Adrenal gland (tissue), 9 donors: ENCODE measurements at regions not wholly inside any gene's neighbourhood (a gene's known extent, or its start where the extent isn't known, plus 50 kb on each side); places are given as distances from the start of the nearest gene placed in this dataset.

ENCODE experiments used
- DNase-seq, 7 donors: peaks; one replicate each; pipeline ENCODE4 v3.0.0-alpha.2; 2019 to 2020
- H3K27ac ChIP-seq, 5 donors: fragments of 200-600 bp; sonication (generic) in 4 of 5; 1 replicate in 3 of 5; 2 replicates in 2 of 5; pipeline versions ENCODE4 v1.5.1 to v1.8.0; 2016 to 2020; ENCODE audit warnings: mild to moderate bottlenecking in 1 of 5
- H3K27me3 ChIP-seq: fragments of 200-600 bp; 2 replicates; pipeline ENCODE4 v1.8.0; 2021
- H3K36me3 ChIP-seq, 2 donors: fragments of 200-600 bp; replicated peaks in 1 of 2; 1 replicate in 1 of 2; 2 replicates in 1 of 2; pipeline versions ENCODE4 v1.5.1 to v1.8.0; 2018 to 2022
- H3K4me1 ChIP-seq, 2 donors: fragments of 200-600 bp; replicated peaks in 1 of 2; 1 replicate in 1 of 2; 2 replicates in 1 of 2; pipeline versions ENCODE4 v1.5.1 to v1.8.0; 2018 to 2021
- H3K4me3 ChIP-seq, 4 donors: fragments of 200-600 bp; sonication (generic) in 3 of 4; one replicate each; pipeline ENCODE4 v1.5.1; 2016 to 2018
- H3K9me3 ChIP-seq, 3 donors: fragments of 200-600 bp; sonication (generic) in 1 of 3; replicated peaks in 1 of 3; 1 replicate in 2 of 3; 2 replicates in 1 of 3; pipeline versions ENCODE4 v1.5.1 to v1.8.0; 2016 to 2021
- POLR2A ChIP-seq, 2 donors: fragments of 450-650 bp; IDR thresholded peaks; one replicate each; pipeline ENCODE4 v1.6.1; 2017; ENCODE audit warnings: antibody characterized with exemption in 2 of 2, mild to moderate bottlenecking in 2 of 2, moderate library complexity in 1 of 2
- WGBS, 4 donors: extraction: QIAGEN DNeasy Blood & Tissue Kit in 2 of 4; methylation state at CpG; one replicate each; pipeline versions ENCODE4 v1.1.5 to v1.1.7; 2013 to 2017; 5-methylcytosine and 5-hydroxymethylcytosine counted together
- intact Hi-C, 2 donors: fragments of 100-400 bp; cut with DNase I; formaldehyde crosslinking; loops; one replicate each; pipeline versions ENCODE4 v1.14.1 to v1.15.0; 2022 to 2023
- TF ChIP-seq, protein P1 (sequence below), 6 experiments: fragments of 450-650 bp in 4 of 6; fragments of 200-600 bp in 2 of 6; sonication (generic) in 1 of 6; IDR thresholded peaks; 1 replicate in 5 of 6; 2 replicates in 1 of 6; pipeline versions ENCODE4 v1.5.1 to v1.8.0; 2016 to 2021; ENCODE audit warnings: antibody characterized with exemption in 6 of 6, mild to moderate bottlenecking in 2 of 6, moderate library complexity in 1 of 6
- donor health status: healthy with polysubstance abuse.
- donor health status: Bipolar disorder and iron deficiency.
- donor health status: DM: yes; HTN: yes; CAD: no.
- donor health status: DM: no; HTN: no; CAD: no.
- donor health status: DM: no; HTN: no; CAD: no.

DNA sequence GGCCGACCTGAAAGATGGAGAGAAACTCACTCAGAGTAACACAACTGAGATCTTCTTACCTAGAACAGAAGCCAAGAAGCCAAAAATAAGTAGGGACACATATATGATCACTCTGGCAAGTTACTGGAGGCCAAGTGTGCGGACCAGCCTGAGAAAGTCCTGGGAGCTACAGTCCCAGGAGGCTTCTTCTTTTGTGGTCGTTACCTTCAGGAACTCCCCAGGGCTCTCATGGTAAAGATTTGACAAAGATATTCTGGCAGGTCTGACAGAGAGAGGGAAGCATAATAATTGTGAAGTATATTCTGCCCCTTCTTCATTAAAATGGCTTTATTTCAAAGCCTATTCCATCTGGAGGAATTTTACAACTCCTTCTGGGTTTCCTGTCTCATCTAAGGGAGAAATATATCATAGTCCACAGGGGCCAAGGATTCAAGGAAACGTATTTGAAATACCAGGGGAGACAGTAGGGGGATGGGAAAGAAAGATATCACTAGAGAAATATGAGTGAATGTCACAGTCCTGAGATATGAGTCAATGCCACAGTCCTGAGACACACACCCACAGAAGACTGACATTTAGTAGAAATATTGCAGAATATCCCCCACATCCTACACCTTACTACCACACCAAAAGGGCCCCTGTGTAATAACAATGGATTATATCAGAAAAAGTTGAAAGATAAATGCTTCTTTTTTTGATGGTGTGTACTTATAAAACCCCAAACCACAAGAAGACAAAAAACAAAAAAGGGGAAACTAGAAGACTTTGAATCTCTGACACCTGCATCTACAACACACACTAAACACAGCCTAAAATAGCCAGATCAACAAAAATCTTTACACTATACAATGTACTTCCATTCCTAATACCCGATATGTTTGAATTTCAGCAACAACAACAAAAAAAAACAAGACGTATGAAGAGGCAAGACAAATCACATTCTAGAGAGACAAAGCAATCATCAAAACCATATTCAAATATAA is 594.2 kb upstream of the NRG3 start:
- 49 to 62% (median 58%) methylated on average over 6 of the region's 6 CpGs for WGBS, 4 donors
- no peak for DNase-seq
- Histone ChIP-seq H3K4me3 (no peak overlapping the region), H3K36me3 (no peaks in the 10 kb centered on the region), H3K4me1 (no peaks in the 10 kb centered on the region), H3K9me3 (no peaks in the 10 kb centered on the region), H3K27ac (no peak overlapping the region), H3K27me3 (no peaks in the 10 kb centered on the region)
- intact Hi-C loops = no loop called here
- TF ChIP-seq POLR2A (IDR thresholded peaks at IDR 0.05) = no peak
- TF ChIP-seq, protein P1, sequence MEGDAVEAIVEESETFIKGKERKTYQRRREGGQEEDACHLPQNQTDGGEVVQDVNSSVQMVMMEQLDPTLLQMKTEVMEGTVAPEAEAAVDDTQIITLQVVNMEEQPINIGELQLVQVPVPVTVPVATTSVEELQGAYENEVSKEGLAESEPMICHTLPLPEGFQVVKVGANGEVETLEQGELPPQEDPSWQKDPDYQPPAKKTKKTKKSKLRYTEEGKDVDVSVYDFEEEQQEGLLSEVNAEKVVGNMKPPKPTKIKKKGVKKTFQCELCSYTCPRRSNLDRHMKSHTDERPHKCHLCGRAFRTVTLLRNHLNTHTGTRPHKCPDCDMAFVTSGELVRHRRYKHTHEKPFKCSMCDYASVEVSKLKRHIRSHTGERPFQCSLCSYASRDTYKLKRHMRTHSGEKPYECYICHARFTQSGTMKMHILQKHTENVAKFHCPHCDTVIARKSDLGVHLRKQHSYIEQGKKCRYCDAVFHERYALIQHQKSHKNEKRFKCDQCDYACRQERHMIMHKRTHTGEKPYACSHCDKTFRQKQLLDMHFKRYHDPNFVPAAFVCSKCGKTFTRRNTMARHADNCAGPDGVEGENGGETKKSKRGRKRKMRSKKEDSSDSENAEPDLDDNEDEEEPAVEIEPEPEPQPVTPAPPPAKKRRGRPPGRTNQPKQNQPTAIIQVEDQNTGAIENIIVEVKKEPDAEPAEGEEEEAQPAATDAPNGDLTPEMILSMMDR (IDR thresholded peaks at IDR 0.05) = no peak

DNA sequence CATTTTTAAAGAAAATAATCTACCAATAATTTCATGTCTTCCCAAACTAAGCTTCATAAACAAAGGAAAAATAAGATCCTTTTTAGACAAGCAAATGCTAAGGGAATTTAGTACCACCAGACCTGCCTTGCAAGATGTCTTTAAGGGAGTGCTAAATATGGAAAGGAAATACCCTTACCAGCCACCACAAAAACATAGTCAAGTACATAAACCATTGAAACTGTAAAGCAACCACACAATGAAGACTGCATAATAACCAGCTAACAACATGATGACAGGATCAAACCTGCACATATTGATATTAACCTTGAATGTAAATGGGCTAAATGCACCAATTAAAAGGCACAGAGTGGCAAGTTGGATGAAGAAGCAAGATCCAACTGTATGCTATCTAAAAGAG is 586.5 kb upstream of the NRG3 start:
- no peak for TF ChIP-seq POLR2A (IDR thresholded peaks at IDR 0.05)
- TF ChIP-seq, protein P1 (IDR thresholded peaks at IDR 0.05) = no peak
- intact Hi-C loops = no loop called here
- peaks cover 0 to 3% (median 0%) of the 10 kb centered on the region in 3 donors for H3K9me3 ChIP-seq
- no peak for DNase-seq
- no peaks in the 10 kb centered on the region for H3K4me1 ChIP-seq
- H3K36me3 ChIP-seq = no peaks in the 10 kb centered on the region
- H3K4me3 ChIP-seq = no peak overlapping the region
- no peaks in the 10 kb centered on the region for H3K27me3 ChIP-seq
- no peak overlapping the region for H3K27ac ChIP-seq

DNA sequence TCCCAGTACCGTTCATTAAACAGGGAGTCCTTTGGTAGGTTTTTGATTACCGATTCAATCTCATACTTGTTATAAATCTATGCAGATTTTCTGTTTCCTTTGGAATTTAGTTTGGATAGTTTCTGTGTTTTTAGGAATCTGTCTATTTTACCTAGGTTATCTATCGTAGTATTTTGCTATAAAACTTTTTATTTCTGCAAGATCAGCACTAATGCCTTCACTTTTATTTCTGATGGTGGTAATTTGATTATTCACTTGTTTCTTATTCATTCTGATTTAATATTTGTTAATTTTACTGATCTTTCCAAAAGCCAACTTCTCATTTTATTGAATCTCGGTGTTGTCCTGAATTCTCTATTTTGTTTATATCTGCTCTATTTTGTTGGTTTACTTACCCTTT is 577.7 kb upstream of the NRG3 start:
- peaks cover 0 to 9% (median 0%) of the 10 kb centered on the region in 3 donors for H3K9me3 ChIP-seq
- intact Hi-C loops = no loop called here
- 77 to 88% (median 83%) methylated on average over 4 of the region's 4 CpGs for WGBS, 4 donors
- H3K4me3 ChIP-seq = no peak overlapping the region
- no peaks in the 10 kb centered on the region for H3K36me3 ChIP-seq
- no peaks in the 10 kb centered on the region for H3K27me3 ChIP-seq
- no peak overlapping the region for H3K27ac ChIP-seq
- no peak for DNase-seq
- H3K4me1 ChIP-seq = no peaks in the 10 kb centered on the region
- TF ChIP-seq, protein P1 (IDR thresholded peaks at IDR 0.05) = no peak
- TF ChIP-seq POLR2A (IDR thresholded peaks at IDR 0.05) = no peak

DNA sequence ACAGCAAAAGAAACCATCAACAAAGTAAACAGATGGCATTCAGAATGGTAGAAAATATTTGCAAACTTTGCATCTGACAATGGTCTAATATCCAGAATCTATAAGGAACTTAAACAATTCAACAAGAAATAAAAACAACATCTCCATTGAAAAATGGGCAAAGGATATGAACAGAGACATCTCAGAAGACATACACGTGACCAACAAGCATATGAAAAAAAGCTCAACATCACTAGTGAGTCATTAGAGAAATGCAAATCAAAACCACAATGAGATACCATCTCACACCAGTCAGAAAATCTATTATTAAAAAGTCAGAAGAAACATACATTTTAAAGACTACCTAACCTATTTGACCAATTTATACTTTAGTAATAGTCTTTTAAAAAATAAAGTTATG is 571.3 kb upstream of the NRG3 start:
- no peaks in the 10 kb centered on the region for H3K4me1 ChIP-seq
- no peak for TF ChIP-seq POLR2A (IDR thresholded peaks at IDR 0.05)
- TF ChIP-seq, protein P1 (IDR thresholded peaks at IDR 0.05) = no peak
- WGBS, 4 donors = 47 to 71% (median 65%) methylated on average over 1 of the region's 1 CpG
- H3K27me3 ChIP-seq = no peaks in the 10 kb centered on the region
- DNase-seq = no peak
- no peak overlapping the region for H3K4me3 ChIP-seq
- H3K27ac ChIP-seq = no peak overlapping the region
- no peaks in the 10 kb centered on the region for H3K9me3 ChIP-seq
- intact Hi-C loops = no loop called here
- no peaks in the 10 kb centered on the region for H3K36me3 ChIP-seq
